ENCODE measurements at regions not wholly inside any gene's neighbourhood (a gene's known extent, or its start where the extent isn't known, plus 50 kb on each side); places are given as distances from the start of the nearest gene placed in this dataset.

DNA sequence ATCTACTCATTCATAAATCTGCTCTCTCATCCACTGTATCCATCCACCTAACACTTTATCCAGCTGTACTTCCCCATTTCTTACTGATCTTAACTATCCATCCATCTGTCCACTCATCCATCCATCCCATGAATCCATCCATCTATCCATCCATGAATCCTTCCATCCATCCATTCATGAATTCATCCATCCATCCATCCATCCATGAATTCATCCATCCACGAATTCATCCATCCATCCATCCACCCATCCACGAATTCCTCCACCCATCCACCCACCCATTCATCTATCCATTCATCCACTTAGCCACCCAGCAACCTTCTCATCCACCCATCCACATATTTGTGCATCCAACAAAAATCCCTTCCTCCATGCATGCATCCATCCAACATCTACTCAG, 128.6 kb upstream of the MYL2 start:
- Histone ChIP-seq H3K4me3 (ENCODE audit: low read depth, low read length) (no peak overlapping the region), H3K23ac (ENCODE audit: low read length) (no peak overlapping the region), H2BK120ac (ENCODE audit: insufficient read depth, low read length, poor library complexity) (no peak overlapping the region), H2AFZ (ENCODE audit: insufficient read depth, low read length, poor library complexity) (no peak overlapping the region), H3K9me3 (ENCODE audit: insufficient read depth, low read depth, low read length) (peaks cover 2% of the 10 kb centered on the region), H4K91ac (ENCODE audit: low read depth, low read length) (no peak overlapping the region), H3K79me1 (ENCODE audit: low read length) (no peaks in the 10 kb centered on the region), H2BK5ac (ENCODE audit: low read depth, low read length, poor library complexity) (no peak overlapping the region), H4K8ac (ENCODE audit: low read depth, low read length) (no peak overlapping the region), H4K12ac (ENCODE audit: low read depth, low read length) (no peak overlapping the region), H3K36me3 (ENCODE audit: control insufficient read depth in 1 of 2, insufficient read depth in 2 of 2, low read length in 2 of 2) (no peaks in the 10 kb centered on the region), H3K9ac (ENCODE audit: low read length) (no peak overlapping the region), H3K27ac (ENCODE audit: low read depth, low read length) (no peak overlapping the region), H3K4me2 (ENCODE audit: low read length) (no peak overlapping the region), H3K14ac (ENCODE audit: low read length) (no peak overlapping the region), H3K4me1 (ENCODE audit: control insufficient read depth in 1 of 2, insufficient read depth in 2 of 2, low read length in 2 of 2) (no peaks in the 10 kb centered on the region), H3K18ac (ENCODE audit: low read length) (no peak overlapping the region), H3K27me3 (ENCODE audit: insufficient read depth, low read length) (no peaks in the 10 kb centered on the region), H3K79me2 (ENCODE audit: control insufficient read depth, insufficient read depth, low read length, poor library complexity) (no peaks in the 10 kb centered on the region), H3K4ac (ENCODE audit: low read depth, low read length) (no peak overlapping the region), H2BK12ac (ENCODE audit: low read length) (no peak overlapping the region), H2AK5ac (ENCODE audit: low read length) (no peak overlapping the region)
- DNase-seq: no peak
- WGBS (ENCODE audit: extremely low coverage, insufficient coverage, insufficient read length): 100% methylated on average over 2 of the region's 2 CpGs

DNA sequence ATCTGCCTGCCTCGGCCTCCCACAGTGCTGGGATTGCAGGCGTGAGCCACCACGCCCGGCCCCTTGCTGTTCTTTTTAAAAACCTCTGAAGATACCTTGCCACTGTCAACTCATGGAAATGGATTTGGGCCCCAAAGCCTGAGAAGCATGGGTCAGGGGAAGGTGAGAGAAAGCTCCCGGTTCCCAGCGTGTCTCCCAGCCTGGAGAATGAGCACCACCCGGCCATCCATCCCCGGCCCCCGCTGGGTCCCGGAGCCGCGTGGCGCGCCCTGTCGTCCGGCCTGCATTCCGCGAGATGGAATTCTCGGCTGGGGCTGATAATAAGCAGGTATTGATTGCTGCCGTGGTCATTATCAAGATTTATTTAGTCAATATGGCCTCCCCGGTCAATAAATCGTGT, 126.5 kb upstream of the MYL2 start:
- Histone ChIP-seq H2BK5ac (ENCODE audit: low read depth, low read length, poor library complexity) (no peak overlapping the region), H3K79me2 (ENCODE audit: control insufficient read depth, insufficient read depth, low read length, poor library complexity) (no peaks in the 10 kb centered on the region), H3K27me3 (ENCODE audit: insufficient read depth, low read length) (no peaks in the 10 kb centered on the region), H3K9me3 (ENCODE audit: insufficient read depth, low read depth, low read length) (peaks cover 2% of the 10 kb centered on the region), H3K9ac (ENCODE audit: low read length) (no peak overlapping the region), H3K4me1 (ENCODE audit: control insufficient read depth in 1 of 2, insufficient read depth in 2 of 2, low read length in 2 of 2) (no peaks in the 10 kb centered on the region), H3K14ac (ENCODE audit: low read length) (no peak overlapping the region), H2BK12ac (ENCODE audit: low read length) (no peak overlapping the region), H3K4ac (ENCODE audit: low read depth, low read length) (no peak overlapping the region), H3K79me1 (ENCODE audit: low read length) (no peaks in the 10 kb centered on the region), H3K36me3 (ENCODE audit: control insufficient read depth in 1 of 2, insufficient read depth in 2 of 2, low read length in 2 of 2) (no peaks in the 10 kb centered on the region), H2AFZ (ENCODE audit: insufficient read depth, low read length, poor library complexity) (no peak overlapping the region), H4K12ac (ENCODE audit: low read depth, low read length) (no peak overlapping the region), H4K8ac (ENCODE audit: low read depth, low read length) (no peak overlapping the region), H2BK120ac (ENCODE audit: insufficient read depth, low read length, poor library complexity) (no peak overlapping the region), H3K18ac (ENCODE audit: low read length) (no peak overlapping the region), H2AK5ac (ENCODE audit: low read length) (no peak overlapping the region), H3K4me2 (ENCODE audit: low read length) (no peak overlapping the region), H4K91ac (ENCODE audit: low read depth, low read length) (no peak overlapping the region), H3K27ac (ENCODE audit: low read depth, low read length) (no peak overlapping the region), H3K4me3 (ENCODE audit: low read depth, low read length) (no peak overlapping the region), H3K23ac (ENCODE audit: low read length) (no peak overlapping the region)
- WGBS (ENCODE audit: extremely low coverage, insufficient coverage, insufficient read length): 100% methylated on average over 1 of the region's 22 CpGs
- no peak for DNase-seq

DNA sequence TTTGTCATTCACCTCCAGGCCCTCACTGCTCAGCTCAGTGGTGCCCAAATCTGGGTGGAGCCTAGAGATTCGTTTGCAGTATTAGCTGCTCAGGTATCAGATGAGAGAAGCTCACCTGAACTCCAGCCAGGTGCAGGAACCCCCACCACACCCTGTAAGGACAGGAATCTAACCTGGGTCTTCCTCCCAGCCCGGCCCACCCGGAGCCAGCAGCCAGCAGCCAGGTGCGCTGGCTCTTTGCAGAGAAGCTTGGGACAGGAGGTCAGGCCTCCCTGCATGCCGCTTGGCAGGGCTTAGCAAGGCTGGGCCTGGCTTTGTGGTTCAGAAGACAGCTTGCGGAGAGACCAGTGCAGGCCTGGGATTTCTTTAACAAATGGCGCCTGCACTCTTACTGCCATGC, 125.6 kb upstream of the MYL2 start:
- Histone ChIP-seq H3K4me3 (ENCODE audit: low read depth, low read length) (no peak overlapping the region), H3K23ac (ENCODE audit: low read length) (no peak overlapping the region), H2AK5ac (ENCODE audit: low read length) (no peak overlapping the region), H3K14ac (ENCODE audit: low read length) (no peak overlapping the region), H3K4ac (ENCODE audit: low read depth, low read length) (no peak overlapping the region), H3K4me1 (ENCODE audit: control insufficient read depth in 1 of 2, insufficient read depth in 2 of 2, low read length in 2 of 2) (no peaks in the 10 kb centered on the region), H3K4me2 (ENCODE audit: low read length) (no peak overlapping the region), H3K9me3 (ENCODE audit: insufficient read depth, low read depth, low read length) (peaks cover 2% of the 10 kb centered on the region), H2AFZ (ENCODE audit: insufficient read depth, low read length, poor library complexity) (no peak overlapping the region), H3K18ac (ENCODE audit: low read length) (no peak overlapping the region), H4K8ac (ENCODE audit: low read depth, low read length) (no peak overlapping the region), H3K9ac (ENCODE audit: low read length) (no peak overlapping the region), H3K36me3 (ENCODE audit: control insufficient read depth in 1 of 2, insufficient read depth in 2 of 2, low read length in 2 of 2) (no peaks in the 10 kb centered on the region), H3K27me3 (ENCODE audit: insufficient read depth, low read length) (no peaks in the 10 kb centered on the region), H2BK12ac (ENCODE audit: low read length) (no peak overlapping the region), H2BK5ac (ENCODE audit: low read depth, low read length, poor library complexity) (no peak overlapping the region), H3K79me2 (ENCODE audit: control insufficient read depth, insufficient read depth, low read length, poor library complexity) (no peaks in the 10 kb centered on the region), H4K91ac (ENCODE audit: low read depth, low read length) (no peak overlapping the region), H3K27ac (ENCODE audit: low read depth, low read length) (no peak overlapping the region), H3K79me1 (ENCODE audit: low read length) (no peaks in the 10 kb centered on the region), H2BK120ac (ENCODE audit: insufficient read depth, low read length, poor library complexity) (no peak overlapping the region), H4K12ac (ENCODE audit: low read depth, low read length) (no peak overlapping the region)
- whole genome bisulfite sequencing (ENCODE audit: extremely low coverage, insufficient coverage, insufficient read length): no CpG with 5 or more reads among the region's 7 CpGs
- no peak for DNase-seq

DNA sequence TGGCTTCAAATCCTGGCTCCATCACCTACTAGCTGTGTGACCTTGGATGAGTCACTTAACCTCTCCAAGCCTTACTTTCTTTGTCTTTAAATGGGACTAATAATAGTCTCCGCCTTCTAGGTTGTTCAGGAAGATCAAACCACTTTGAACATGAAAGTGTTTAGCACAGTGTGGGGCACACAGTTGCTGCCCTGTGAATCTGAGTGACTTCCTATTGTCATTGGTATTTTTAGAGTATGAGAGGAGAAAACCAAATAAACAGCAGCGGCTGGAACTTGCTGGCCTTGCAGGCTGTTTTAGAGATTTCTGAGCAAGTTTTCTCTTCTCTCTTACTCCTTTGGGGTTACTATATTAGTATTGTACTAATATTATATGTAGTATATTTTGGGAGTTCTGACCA, 120.7 kb upstream of the MYL2 start:
- no peak overlapping the region for H4K8ac ChIP-seq (ENCODE audit: low read depth, low read length)
- H2BK5ac ChIP-seq (ENCODE audit: low read depth, low read length, poor library complexity): no peak overlapping the region
- H3K18ac ChIP-seq (ENCODE audit: low read length): no peak overlapping the region
- H3K14ac ChIP-seq (ENCODE audit: low read length): no peak overlapping the region
- H3K27me3 ChIP-seq (ENCODE audit: insufficient read depth, low read length): peaks cover 8% of the 10 kb centered on the region
- no CpG with 5 or more reads among the region's 2 CpGs for WGBS (ENCODE audit: extremely low coverage, insufficient coverage, insufficient read length)
- no peak overlapping the region for H2AFZ ChIP-seq (ENCODE audit: insufficient read depth, low read length, poor library complexity)
- H2BK12ac ChIP-seq (ENCODE audit: low read length): no peak overlapping the region
- no peak overlapping the region for H4K12ac ChIP-seq (ENCODE audit: low read depth, low read length)
- H3K27ac ChIP-seq (ENCODE audit: low read depth, low read length): no peak overlapping the region
- no peaks in the 10 kb centered on the region for H3K4me1 ChIP-seq (ENCODE audit: control insufficient read depth in 1 of 2, insufficient read depth in 2 of 2, low read length in 2 of 2)
- no peaks in the 10 kb centered on the region for H3K79me2 ChIP-seq (ENCODE audit: control insufficient read depth, insufficient read depth, low read length, poor library complexity)
- no peak overlapping the region for H3K4me3 ChIP-seq (ENCODE audit: low read depth, low read length)
- no peak overlapping the region for H3K4me2 ChIP-seq (ENCODE audit: low read length)
- no peak overlapping the region for H2BK120ac ChIP-seq (ENCODE audit: insufficient read depth, low read length, poor library complexity)
- no peak overlapping the region for H3K23ac ChIP-seq (ENCODE audit: low read length)
- H4K91ac ChIP-seq (ENCODE audit: low read depth, low read length): no peak overlapping the region
- H3K79me1 ChIP-seq (ENCODE audit: low read length): no peaks in the 10 kb centered on the region
- H3K36me3 ChIP-seq (ENCODE audit: control insufficient read depth in 1 of 2, insufficient read depth in 2 of 2, low read length in 2 of 2): no peaks in the 10 kb centered on the region
- no peak overlapping the region for H3K4ac ChIP-seq (ENCODE audit: low read depth, low read length)
- no peaks in the 10 kb centered on the region for H3K9me3 ChIP-seq (ENCODE audit: insufficient read depth, low read depth, low read length)
- no peak overlapping the region for H2AK5ac ChIP-seq (ENCODE audit: low read length)
- H3K9ac ChIP-seq (ENCODE audit: low read length): no peak overlapping the region
- no peak for DNase-seq
